Osteocyte (in vitro differentiated cells): ENCODE measurements at regions not wholly inside any gene's neighbourhood (a gene's known extent, or its start where the extent isn't known, plus 50 kb on each side); places are given as distances from the start of the nearest gene placed in this dataset.

Experiments used
- DNase-seq: peaks from one replicate; pipeline ENCODE4 v3.0.0; 2021; ENCODE audit warnings: mixed read lengths; ENCODE audit not compliant: unreplicated experiment; ENCODE audit errors: extremely low spot score
- H3K27ac Mint-ChIP-seq: one replicate; pipeline ENCODE4 v1.8.0; 2021; ENCODE audit warnings: mild to moderate bottlenecking, mixed read lengths; ENCODE audit not compliant: unreplicated experiment
- H3K27me3 Mint-ChIP-seq: one replicate; pipeline ENCODE4 v1.8.0; 2021; ENCODE audit warnings: mixed read lengths; ENCODE audit not compliant: unreplicated experiment
- H3K36me3 Mint-ChIP-seq: one replicate; pipeline ENCODE4 v1.8.0; 2021; ENCODE audit warnings: mixed read lengths; ENCODE audit not compliant: unreplicated experiment
- H3K4me1 Mint-ChIP-seq: one replicate; pipeline ENCODE4 v1.8.0; 2021; ENCODE audit warnings: mixed read lengths; ENCODE audit not compliant: unreplicated experiment
- H3K4me3 Mint-ChIP-seq: one replicate; pipeline ENCODE4 v1.8.0; 2021; ENCODE audit warnings: mild to moderate bottlenecking, moderate library complexity, mixed read lengths; ENCODE audit not compliant: unreplicated experiment
- H3K9me3 Mint-ChIP-seq: one replicate; pipeline ENCODE4 v1.8.0; 2021; ENCODE audit warnings: mixed read lengths; ENCODE audit not compliant: unreplicated experiment
- CTCF ChIP-seq: fragments of 200-600 bp; sonication (generic); IDR thresholded peaks from 2 replicates; pipeline ENCODE4 v1.5.0; 2021; ENCODE audit warnings: antibody characterized with exemption, mild to moderate bottlenecking, moderate library complexity

- TF ChIP-seq CTCF = no peak
- Mint-ChIP-seq H3K27me3 (no peaks in the 10 kb centered on the region), H3K9me3 (no peaks in the 10 kb centered on the region), H3K27ac (no peak overlapping the region), H3K36me3 (no peaks in the 10 kb centered on the region), H3K4me3 (no peak overlapping the region), H3K4me1 (no peaks in the 10 kb centered on the region)
- DNase-seq = no peak
Observed at GRCh38 chr2:204299766-204300165, 245.5 kb upstream of the PARD3B start.

- no peaks in the 10 kb centered on the region for H3K27me3 Mint-ChIP-seq
- no peaks in the 10 kb centered on the region for H3K36me3 Mint-ChIP-seq
- no peak for DNase-seq
- no peak for TF ChIP-seq CTCF
- H3K27ac Mint-ChIP-seq = no peak overlapping the region
- H3K9me3 Mint-ChIP-seq = no peaks in the 10 kb centered on the region
- no peak overlapping the region for H3K4me3 Mint-ChIP-seq
- no peaks in the 10 kb centered on the region for H3K4me1 Mint-ChIP-seq
Observed at GRCh38 chr2:204306667-204307066, 238.6 kb upstream of the PARD3B start.

GRCh38 chr2:204312105-204312504, 233.2 kb upstream of the PARD3B start:
- H3K27ac Mint-ChIP-seq = no peak overlapping the region
- no peaks in the 10 kb centered on the region for H3K27me3 Mint-ChIP-seq
- no peak for TF ChIP-seq CTCF
- H3K4me1 Mint-ChIP-seq = peaks cover 5% of the 10 kb centered on the region
- no peak for DNase-seq
- H3K4me3 Mint-ChIP-seq = no peak overlapping the region
- H3K36me3 Mint-ChIP-seq = no peaks in the 10 kb centered on the region
- H3K9me3 Mint-ChIP-seq = no peaks in the 10 kb centered on the region

GRCh38 chr2:204313256-204313655, 232.0 kb upstream of the PARD3B start:
- H3K4me1 Mint-ChIP-seq = peaks cover 5% of the 10 kb centered on the region
- no peaks in the 10 kb centered on the region for H3K27me3 Mint-ChIP-seq
- no peak overlapping the region for H3K27ac Mint-ChIP-seq
- no peak for DNase-seq
- no peaks in the 10 kb centered on the region for H3K36me3 Mint-ChIP-seq
- TF ChIP-seq CTCF = no peak
- no peaks in the 10 kb centered on the region for H3K9me3 Mint-ChIP-seq
- no peak overlapping the region for H3K4me3 Mint-ChIP-seq

GRCh38 chr2:204315236-204315662, 230.0 kb upstream of the PARD3B start:
- H3K27me3 Mint-ChIP-seq = no peaks in the 10 kb centered on the region
- no peaks in the 10 kb centered on the region for H3K9me3 Mint-ChIP-seq
- H3K36me3 Mint-ChIP-seq = no peaks in the 10 kb centered on the region
- H3K27ac Mint-ChIP-seq = no peak overlapping the region
- H3K4me1 Mint-ChIP-seq = peaks cover 5% of the 10 kb centered on the region
- no peak overlapping the region for H3K4me3 Mint-ChIP-seq
- no peak for DNase-seq
- no peak for TF ChIP-seq CTCF
